Stimulated activated naive CD4-positive, alpha-beta T cell (primary cell): ENCODE measurements at regions not wholly inside any gene's neighbourhood (a gene's known extent, or its start where the extent isn't known, plus 50 kb on each side); places are given as distances from the start of the nearest gene placed in this dataset.

Experiments
- DNase-seq, 6 experiments: peaks; one replicate each; lab custom pipeline; 2025; lab: John Stamatoyannopoulos, UW

DNA sequence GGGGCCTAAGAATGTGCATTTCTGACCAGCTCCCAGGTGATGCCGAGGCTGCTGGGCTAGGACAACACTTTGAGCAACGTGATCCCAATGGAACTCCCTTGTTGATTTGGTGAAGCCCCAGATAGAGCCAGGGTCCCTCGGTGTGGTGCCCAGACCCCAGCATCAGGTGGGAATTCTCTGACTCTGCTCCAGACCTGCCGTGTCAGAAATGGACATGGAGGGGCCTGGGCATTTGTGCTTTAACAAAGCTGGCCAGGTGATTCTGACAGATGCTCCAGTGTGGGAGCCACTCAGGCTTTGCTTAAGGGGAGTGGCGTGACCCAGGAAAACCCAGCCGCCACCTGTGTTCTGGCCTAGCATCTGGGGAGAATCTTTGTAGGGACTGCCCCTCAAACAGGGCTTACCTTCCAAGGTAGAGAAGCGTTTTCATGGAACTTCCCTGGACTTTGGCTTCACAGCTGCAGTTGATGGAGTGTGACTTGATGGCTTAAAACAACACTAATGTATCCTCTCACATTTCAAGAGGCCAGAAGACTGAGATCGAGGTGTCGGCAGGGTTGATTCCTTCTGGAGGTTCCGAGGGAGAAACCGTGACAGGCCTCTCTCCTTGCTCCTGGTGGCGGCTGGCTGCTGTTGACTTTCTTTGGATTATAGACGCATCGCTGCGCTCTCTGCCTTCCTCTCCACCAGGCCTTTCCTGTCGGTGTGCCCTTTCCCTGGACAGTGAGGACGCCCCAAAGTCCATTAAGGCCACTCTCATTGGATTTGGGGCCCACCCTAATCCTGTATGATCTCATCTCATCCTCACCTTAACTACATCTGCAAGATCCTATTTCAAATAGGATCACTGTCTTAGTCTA lies 57.0 kb upstream of the HDAC4 start:
- no peak for DNase-seq

DNA sequence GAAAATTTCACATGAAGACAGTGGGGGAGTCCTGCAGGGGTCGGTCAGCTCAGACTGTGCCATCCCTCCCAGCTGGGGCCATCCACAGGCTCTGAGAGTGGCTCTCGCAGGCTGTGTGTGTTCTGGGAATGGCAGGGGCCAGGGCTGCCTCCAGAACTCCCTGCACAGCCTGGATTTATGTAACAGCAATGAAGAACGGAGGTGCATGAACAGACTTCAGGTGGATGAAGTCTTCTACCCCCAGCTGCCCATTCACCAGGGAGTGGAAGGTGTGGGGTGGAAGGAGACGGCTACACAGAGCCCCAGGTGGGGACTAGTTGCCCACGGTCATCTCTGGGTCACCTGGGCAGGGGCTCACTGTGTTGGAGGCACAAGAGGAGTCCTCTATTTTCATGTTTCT lies 56.1 kb upstream of the HDAC4 start:
- DNase-seq = no peak

DNA sequence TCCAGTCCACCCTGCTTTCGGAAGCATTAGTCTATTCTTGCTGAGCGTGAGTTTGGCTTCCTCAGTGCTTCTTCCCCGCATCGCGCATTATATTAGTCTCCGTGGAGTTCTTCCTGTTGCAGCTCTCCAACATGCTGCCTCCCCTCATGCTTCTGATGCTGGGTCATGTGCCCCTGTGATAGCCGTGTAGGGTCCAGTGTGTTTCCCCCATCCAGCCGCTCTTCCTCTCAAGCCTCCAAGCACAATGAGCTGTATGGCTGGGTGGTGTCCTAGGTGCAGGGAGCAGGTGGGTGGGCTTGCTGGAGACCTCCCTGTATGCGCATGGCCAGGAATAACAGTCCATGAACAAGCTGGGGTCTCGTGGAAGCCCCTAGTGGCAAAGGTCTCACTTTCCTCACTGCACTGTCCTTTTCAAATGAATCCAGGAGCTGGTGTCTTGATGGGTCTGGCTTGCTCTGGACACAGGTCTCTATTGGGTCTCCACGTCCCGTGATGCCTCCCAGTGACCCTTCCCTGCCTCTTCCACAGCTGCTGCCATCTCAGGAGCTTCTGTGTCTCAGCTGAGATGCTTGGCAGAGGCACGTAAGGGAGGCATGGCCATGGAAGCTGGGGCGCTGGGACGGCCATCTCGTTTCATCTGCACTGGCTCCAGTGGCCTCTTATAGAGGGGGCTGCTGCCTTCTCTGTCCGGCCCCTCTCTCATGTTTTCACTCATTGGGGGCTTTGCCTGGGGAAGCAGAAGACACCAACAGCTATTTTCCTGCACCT lies 54.8 kb upstream of the HDAC4 start:
- no peak for DNase-seq

DNA sequence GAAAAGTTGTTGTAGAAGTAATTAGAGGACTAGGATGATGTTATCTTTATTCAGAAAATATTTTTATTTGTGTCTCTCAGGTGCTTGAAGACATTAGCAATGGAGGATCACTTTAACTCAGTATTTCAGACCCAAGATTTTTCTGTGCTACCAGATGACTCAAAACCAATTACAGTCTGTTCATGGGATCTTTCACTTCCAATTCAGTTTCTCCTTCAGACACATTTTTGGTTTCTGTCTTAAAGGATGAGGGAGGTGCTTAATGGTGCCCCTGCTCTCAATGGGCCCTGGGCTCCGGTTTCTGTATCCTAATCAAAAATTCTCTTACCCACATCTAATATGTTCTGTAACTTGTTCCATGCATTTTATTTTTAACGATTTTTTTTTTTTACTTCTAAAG lies 53.7 kb upstream of the HDAC4 start:
- no peak for DNase-seq
